ENCODE measurements at regions not wholly inside any gene's neighbourhood (a gene's known extent, or its start where the extent isn't known, plus 50 kb on each side); places are given as distances from the start of the nearest gene placed in this dataset.
A peak's percentile ranks its signal among the peaks of the same experiment; 100 is the strongest.

DNA sequence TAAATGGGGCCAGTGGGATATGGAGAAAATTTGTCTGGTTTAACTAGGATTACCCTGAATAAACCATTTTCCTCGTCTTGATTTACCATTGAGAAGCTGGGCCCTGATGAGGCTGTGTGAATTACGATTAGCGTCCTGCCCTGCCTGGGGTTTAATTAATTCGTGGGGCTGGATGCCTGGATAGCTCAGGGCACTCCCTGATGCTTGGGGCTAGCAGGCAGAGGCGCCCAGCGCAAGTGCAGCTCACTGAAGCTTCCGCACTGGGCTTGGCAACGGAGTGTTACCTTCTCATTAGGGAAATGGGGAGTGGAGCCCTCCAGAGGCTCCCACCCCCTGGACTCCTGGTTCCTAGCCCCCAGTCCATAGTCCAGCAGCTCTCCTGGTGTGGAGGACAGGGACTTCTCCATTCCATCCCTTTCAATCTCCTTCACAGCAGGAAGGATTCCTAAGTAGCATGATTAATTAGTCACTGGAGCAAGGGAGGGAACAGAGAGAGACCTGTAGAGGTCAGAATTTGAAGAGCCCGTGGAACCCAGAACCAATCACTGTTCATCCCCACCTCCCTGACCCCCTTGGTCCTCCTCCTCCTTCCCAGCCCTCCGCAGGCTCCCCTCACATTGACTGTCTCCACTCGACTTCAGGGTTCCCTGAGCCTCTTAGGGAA is 107.2 kb downstream of the UQCRFS1 start:
- Histone ChIP-seq H3K4me1 (ENCODE audit: insufficient read depth) (no peaks in the 10 kb centered on the region), H3K4me3 (no peak overlapping the region), H3K27ac (no peak overlapping the region), H3K27me3 (no peaks in the 10 kb centered on the region), H3K9me3 (no peaks in the 10 kb centered on the region), H3K36me3 (no peaks in the 10 kb centered on the region)
- intact Hi-C loops (cut with DNase I), result no loop called here
- peak in 1 of 5 donors; percentile 5 for DNase-seq
- WGBS, 3 donors, result 28 to 58% (median 48%) methylated on average over 11 of the region's 11 CpGs
- no peak for TF ChIP-seq CTCF (IDR thresholded peaks at IDR 0.05)
- no peak for TF ChIP-seq EP300 (IDR thresholded peaks at IDR 0.05)
- no peak for TF ChIP-seq POLR2A (IDR thresholded peaks at IDR 0.05)

GRCh38 chr19:29104605-29105241 is 108.2 kb downstream of the UQCRFS1 start:
- DNase-seq, result peak in 1 of 5 donors; percentile 1
- Histone ChIP-seq H3K9me3 (no peaks in the 10 kb centered on the region), H3K36me3 (no peaks in the 10 kb centered on the region), H3K4me1 (ENCODE audit: insufficient read depth) (no peaks in the 10 kb centered on the region), H3K27ac (no peak overlapping the region), H3K4me3 (no peak overlapping the region), H3K27me3 (no peaks in the 10 kb centered on the region)
- TF ChIP-seq EP300 (IDR thresholded peaks at IDR 0.05), result no peak
- no peak for TF ChIP-seq POLR2A (IDR thresholded peaks at IDR 0.05)
- TF ChIP-seq CTCF (IDR thresholded peaks at IDR 0.05), result no peak
- intact Hi-C loops (cut with DNase I), result no loop called here
- WGBS, 3 donors, result 82 to 85% (median 85%) methylated on average over 10 of the region's 10 CpGs

GRCh38 chr19:29098863-29099481 is 114.0 kb downstream of the UQCRFS1 start:
- intact Hi-C loops (cut with DNase I), result no loop called here
- no peak overlapping the region for H3K27ac ChIP-seq
- no peak for TF ChIP-seq POLR2A (IDR thresholded peaks at IDR 0.05)
- no peak for TF ChIP-seq CTCF (IDR thresholded peaks at IDR 0.05)
- no peak for TF ChIP-seq EP300 (IDR thresholded peaks at IDR 0.05)

GRCh38 chr19:29098091-29098490 is 114.9 kb downstream of the UQCRFS1 start:
- no peaks in the 10 kb centered on the region for H3K27me3 ChIP-seq
- no peak overlapping the region for H3K27ac ChIP-seq
- H3K36me3 ChIP-seq, result no peaks in the 10 kb centered on the region
- intact Hi-C loops (cut with DNase I), result no loop called here
- DNase-seq, result no peak
- 74 to 77% (median 77%) methylated on average over 8 of the region's 8 CpGs for WGBS, 3 donors
- no peak overlapping the region for H3K4me3 ChIP-seq
- no peaks in the 10 kb centered on the region for H3K4me1 ChIP-seq (ENCODE audit: insufficient read depth)
- TF ChIP-seq CTCF (IDR thresholded peaks at IDR 0.05) (no peak), POLR2A (IDR thresholded peaks at IDR 0.05) (no peak), EP300 (IDR thresholded peaks at IDR 0.05) (no peak)
- H3K9me3 ChIP-seq, result no peaks in the 10 kb centered on the region

More at GRCh38 chr19:29098863-29099481, 114.0 kb downstream of the UQCRFS1 start:
- no peaks in the 10 kb centered on the region for H3K36me3 ChIP-seq
- no peaks in the 10 kb centered on the region for H3K27me3 ChIP-seq
- WGBS, 3 donors, result 42 to 50% (median 43%) methylated on average over 10 of the region's 10 CpGs
- no peak overlapping the region for H3K4me3 ChIP-seq
- H3K9me3 ChIP-seq, result no peaks in the 10 kb centered on the region
- peak in 4 of 5 donors; percentile 20 to 70 (median 33) for DNase-seq
- no peaks in the 10 kb centered on the region for H3K4me1 ChIP-seq (ENCODE audit: insufficient read depth)
